ENCODE measurements at regions not wholly inside any gene's neighbourhood (a gene's known extent, or its start where the extent isn't known, plus 50 kb on each side); places are given as distances from the start of the nearest gene placed in this dataset.

- TF ChIP-seq CTCF (conservative IDR thresholded peaks at IDR 0.05; ENCODE audit: low read length) = no peak
- TF ChIP-seq EZH2phosphoT487 (IDR thresholded peaks at IDR 0.05; ENCODE audit: borderline replicate concordance, low read depth, low read length) = no peak
Observed at GRCh38 chr5:165157219-165157618, 1651.8 kb downstream of the MAT2B start.
